WTC11 (cell line): ENCODE measurements at regions not wholly inside any gene's neighbourhood (a gene's known extent, or its start where the extent isn't known, plus 50 kb on each side); places are given as distances from the start of the nearest gene placed in this dataset.

Source experiments
- ATAC-seq: fragments of 200-7000 bp; cut with Tn5 transposase; 2 replicates; pipeline ENCODE4 v1.10.0; 2021; ENCODE audit warnings: mild to moderate bottlenecking, moderate library complexity
- CTCF ChIA-PET: fragments of 300-600 bp; sonication (Branson Sonifier 250); formaldehyde crosslinking; loops from one replicate; lab custom pipeline; 2021; ENCODE audit warnings: antibody characterized with exemption; lab: Charles Lee
- POLR2A ChIA-PET: fragments of 350-600 bp; sonication (Branson Sonifier 250); formaldehyde crosslinking; loops from one replicate; lab custom pipeline; 2021; ENCODE audit warnings: antibody characterized with exemption; lab: Charles Lee
- DNase-seq: peaks from one replicate; pipeline ENCODE4 v3.0.0; 2021; ENCODE audit warnings: low spot score
- H3K27ac Mint-ChIP-seq: 2 replicates; pipeline ENCODE4 v1.8.0; 2021; ENCODE audit warnings: mixed read lengths
- H3K27me3 Mint-ChIP-seq: 2 replicates; pipeline ENCODE4 v1.8.0; 2021; ENCODE audit warnings: low read depth, mild to moderate bottlenecking, moderate library complexity, mixed read lengths
- H3K36me3 Mint-ChIP-seq: 2 replicates; pipeline ENCODE4 v1.8.0; 2021; ENCODE audit warnings: mixed read lengths
- H3K4me1 Mint-ChIP-seq: 2 replicates; pipeline ENCODE4 v1.8.0; 2022; ENCODE audit warnings: mixed read lengths
- H3K4me3 Mint-ChIP-seq: 2 replicates; pipeline ENCODE4 v1.8.0; 2021; ENCODE audit warnings: mild to moderate bottlenecking, moderate library complexity, mixed read lengths
- H3K9me3 Mint-ChIP-seq: 2 replicates; pipeline ENCODE4 v1.8.0; 2021; ENCODE audit warnings: mixed read lengths
- CREM ChIP-seq: sonication (generic); formaldehyde crosslinking; IDR thresholded peaks from 2 replicates; pipeline ENCODE4 v1.8.1; 2022; ENCODE audit warnings: mild to moderate bottlenecking, missing genetic modification reagents, moderate library complexity
- ETV6 ChIP-seq: sonication (generic); formaldehyde crosslinking; IDR thresholded peaks from 2 replicates; pipeline ENCODE4 v1.8.1; 2022; ENCODE audit warnings: mild to moderate bottlenecking, missing genetic modification reagents
- HMGA2 ChIP-seq: fragments of 250-450 bp; sonication (Bioruptor Pico); IDR thresholded peaks from 2 replicates; pipeline ENCODE4 v1.4.0; 2021; ENCODE audit warnings: mild to moderate bottlenecking, moderate library complexity
- IRF2 ChIP-seq: sonication (generic); formaldehyde crosslinking; IDR thresholded peaks from 2 replicates; pipeline ENCODE4 v1.8.0; 2022; ENCODE audit warnings: low read depth, missing genetic modification reagents, borderline replicate concordance
- NFATC4 ChIP-seq: fragments of 250-450 bp; sonication (Bioruptor Pico); IDR thresholded peaks from 2 replicates; pipeline ENCODE4 v1.9.0; 2021; ENCODE audit warnings: mild to moderate bottlenecking
- RELA ChIP-seq: sonication (generic); formaldehyde crosslinking; IDR thresholded peaks from 2 replicates; pipeline ENCODE4 v1.8.1; 2022; ENCODE audit warnings: missing genetic modification reagents, mild to moderate bottlenecking, borderline replicate concordance
- ZNF263 ChIP-seq: sonication (generic); formaldehyde crosslinking; IDR thresholded peaks from 2 replicates; pipeline ENCODE4 v1.8.1; 2022; ENCODE audit warnings: low read depth, mild to moderate bottlenecking, moderate library complexity, missing genetic modification reagents
- TF ChIP-seq, protein P1 (sequence below): sonication (generic); formaldehyde crosslinking; conservative IDR thresholded peaks from 2 replicates; pipeline ENCODE4 v1.8.1; 2023; ENCODE audit warnings: mild to moderate bottlenecking, low read depth, missing genetic modification reagents, moderate library complexity
- TF ChIP-seq, protein P2 (sequence below): sonication (generic); formaldehyde crosslinking; IDR thresholded peaks from 2 replicates; pipeline ENCODE4 v1.8.1; 2023; ENCODE audit warnings: mild to moderate bottlenecking, missing genetic modification reagents, moderate library complexity
- TF ChIP-seq, protein P3 (sequence below): sonication (generic); formaldehyde crosslinking; IDR thresholded peaks from 2 replicates; pipeline ENCODE4 v1.8.1; 2022; ENCODE audit warnings: missing genetic modification reagents, borderline replicate concordance
- TF ChIP-seq, protein P4 (sequence below): fragments of 250-450 bp; sonication (Bioruptor Pico); IDR thresholded peaks from 2 replicates; pipeline ENCODE4 v1.9.0; 2021; ENCODE audit warnings: mild to moderate bottlenecking
- TF ChIP-seq, protein P5 (sequence below): fragments of 250-450 bp; sonication (Bioruptor Pico); conservative IDR thresholded peaks from 2 replicates; pipeline ENCODE4 v1.9.0; 2021; ENCODE audit warnings: mild to moderate bottlenecking
- TF ChIP-seq, protein P6 (sequence below): sonication (generic); formaldehyde crosslinking; IDR thresholded peaks from 2 replicates; pipeline ENCODE4 v1.8.0; 2022; ENCODE audit warnings: mild to moderate bottlenecking, missing genetic modification reagents

DNA sequence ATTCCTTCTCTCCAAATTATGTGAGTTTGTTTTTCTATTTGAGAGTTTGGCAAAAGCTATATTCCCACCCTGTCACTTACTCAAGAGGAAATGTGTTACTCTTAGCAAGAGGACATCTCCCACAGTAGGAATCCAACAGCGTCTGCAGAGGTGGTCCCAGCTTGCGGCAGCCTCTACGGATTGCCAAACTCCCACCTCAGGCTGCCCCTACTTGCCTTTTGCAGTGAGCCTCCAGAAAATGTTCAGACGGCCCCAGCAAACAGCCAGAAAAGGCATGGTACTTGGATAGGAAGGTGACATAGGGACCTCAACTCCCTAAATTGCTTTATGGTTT lies 158.4 kb downstream of the SUCLG1 start:
- H3K36me3 Mint-ChIP-seq: peaks cover 13% of the 10 kb centered on the region
- POLR2A ChIA-PET: no interaction called here
- H3K27me3 Mint-ChIP-seq: no peaks in the 10 kb centered on the region
- CTCF ChIA-PET: interaction anchor here (2.1 kb wide), 1 partner anchor 15 kb away, joined by 8 read pairs; no protein-coding TSS in a partner anchor
- no peak overlapping the region for H3K4me3 Mint-ChIP-seq
- TF ChIP-seq, protein P1, sequence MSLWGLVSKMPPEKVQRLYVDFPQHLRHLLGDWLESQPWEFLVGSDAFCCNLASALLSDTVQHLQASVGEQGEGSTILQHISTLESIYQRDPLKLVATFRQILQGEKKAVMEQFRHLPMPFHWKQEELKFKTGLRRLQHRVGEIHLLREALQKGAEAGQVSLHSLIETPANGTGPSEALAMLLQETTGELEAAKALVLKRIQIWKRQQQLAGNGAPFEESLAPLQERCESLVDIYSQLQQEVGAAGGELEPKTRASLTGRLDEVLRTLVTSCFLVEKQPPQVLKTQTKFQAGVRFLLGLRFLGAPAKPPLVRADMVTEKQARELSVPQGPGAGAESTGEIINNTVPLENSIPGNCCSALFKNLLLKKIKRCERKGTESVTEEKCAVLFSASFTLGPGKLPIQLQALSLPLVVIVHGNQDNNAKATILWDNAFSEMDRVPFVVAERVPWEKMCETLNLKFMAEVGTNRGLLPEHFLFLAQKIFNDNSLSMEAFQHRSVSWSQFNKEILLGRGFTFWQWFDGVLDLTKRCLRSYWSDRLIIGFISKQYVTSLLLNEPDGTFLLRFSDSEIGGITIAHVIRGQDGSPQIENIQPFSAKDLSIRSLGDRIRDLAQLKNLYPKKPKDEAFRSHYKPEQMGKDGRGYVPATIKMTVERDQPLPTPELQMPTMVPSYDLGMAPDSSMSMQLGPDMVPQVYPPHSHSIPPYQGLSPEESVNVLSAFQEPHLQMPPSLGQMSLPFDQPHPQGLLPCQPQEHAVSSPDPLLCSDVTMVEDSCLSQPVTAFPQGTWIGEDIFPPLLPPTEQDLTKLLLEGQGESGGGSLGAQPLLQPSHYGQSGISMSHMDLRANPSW (CRISPR knock-in tag): no peak
- TF ChIP-seq RELA (CRISPR knock-in tag) (no peak), ETV6 (CRISPR knock-in tag) (no peak), HMGA2 (CRISPR knock-in tag) (no peak), NFATC4 (CRISPR knock-in tag) (no peak), IRF2 (CRISPR knock-in tag) (no peak), ZNF263 (CRISPR knock-in tag) (no peak), CREM (no peak)
- TF ChIP-seq, protein P2, sequence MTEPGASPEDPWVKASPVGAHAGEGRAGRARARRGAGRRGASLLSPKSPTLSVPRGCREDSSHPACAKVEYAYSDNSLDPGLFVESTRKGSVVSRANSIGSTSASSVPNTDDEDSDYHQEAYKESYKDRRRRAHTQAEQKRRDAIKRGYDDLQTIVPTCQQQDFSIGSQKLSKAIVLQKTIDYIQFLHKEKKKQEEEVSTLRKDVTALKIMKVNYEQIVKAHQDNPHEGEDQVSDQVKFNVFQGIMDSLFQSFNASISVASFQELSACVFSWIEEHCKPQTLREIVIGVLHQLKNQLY (CRISPR knock-in tag): no peak
- TF ChIP-seq, protein P3, sequence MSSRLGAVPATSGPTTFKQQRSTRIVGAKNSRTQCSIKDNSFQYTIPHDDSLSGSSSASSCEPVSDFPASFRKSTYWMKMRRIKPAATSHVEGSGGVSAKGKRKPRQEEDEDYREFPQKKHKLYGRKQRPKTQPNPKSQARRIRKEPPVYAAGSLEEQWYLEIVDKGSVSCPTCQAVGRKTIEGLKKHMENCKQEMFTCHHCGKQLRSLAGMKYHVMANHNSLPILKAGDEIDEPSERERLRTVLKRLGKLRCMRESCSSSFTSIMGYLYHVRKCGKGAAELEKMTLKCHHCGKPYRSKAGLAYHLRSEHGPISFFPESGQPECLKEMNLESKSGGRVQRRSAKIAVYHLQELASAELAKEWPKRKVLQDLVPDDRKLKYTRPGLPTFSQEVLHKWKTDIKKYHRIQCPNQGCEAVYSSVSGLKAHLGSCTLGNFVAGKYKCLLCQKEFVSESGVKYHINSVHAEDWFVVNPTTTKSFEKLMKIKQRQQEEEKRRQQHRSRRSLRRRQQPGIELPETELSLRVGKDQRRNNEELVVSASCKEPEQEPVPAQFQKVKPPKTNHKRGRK (CRISPR knock-in tag): no peak
- TF ChIP-seq, protein P4, sequence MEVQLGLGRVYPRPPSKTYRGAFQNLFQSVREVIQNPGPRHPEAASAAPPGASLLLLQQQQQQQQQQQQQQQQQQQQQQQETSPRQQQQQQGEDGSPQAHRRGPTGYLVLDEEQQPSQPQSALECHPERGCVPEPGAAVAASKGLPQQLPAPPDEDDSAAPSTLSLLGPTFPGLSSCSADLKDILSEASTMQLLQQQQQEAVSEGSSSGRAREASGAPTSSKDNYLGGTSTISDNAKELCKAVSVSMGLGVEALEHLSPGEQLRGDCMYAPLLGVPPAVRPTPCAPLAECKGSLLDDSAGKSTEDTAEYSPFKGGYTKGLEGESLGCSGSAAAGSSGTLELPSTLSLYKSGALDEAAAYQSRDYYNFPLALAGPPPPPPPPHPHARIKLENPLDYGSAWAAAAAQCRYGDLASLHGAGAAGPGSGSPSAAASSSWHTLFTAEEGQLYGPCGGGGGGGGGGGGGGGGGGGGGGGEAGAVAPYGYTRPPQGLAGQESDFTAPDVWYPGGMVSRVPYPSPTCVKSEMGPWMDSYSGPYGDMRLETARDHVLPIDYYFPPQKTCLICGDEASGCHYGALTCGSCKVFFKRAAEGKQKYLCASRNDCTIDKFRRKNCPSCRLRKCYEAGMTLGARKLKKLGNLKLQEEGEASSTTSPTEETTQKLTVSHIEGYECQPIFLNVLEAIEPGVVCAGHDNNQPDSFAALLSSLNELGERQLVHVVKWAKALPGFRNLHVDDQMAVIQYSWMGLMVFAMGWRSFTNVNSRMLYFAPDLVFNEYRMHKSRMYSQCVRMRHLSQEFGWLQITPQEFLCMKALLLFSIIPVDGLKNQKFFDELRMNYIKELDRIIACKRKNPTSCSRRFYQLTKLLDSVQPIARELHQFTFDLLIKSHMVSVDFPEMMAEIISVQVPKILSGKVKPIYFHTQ (CRISPR knock-in tag): no peak
- TF ChIP-seq, protein P5, sequence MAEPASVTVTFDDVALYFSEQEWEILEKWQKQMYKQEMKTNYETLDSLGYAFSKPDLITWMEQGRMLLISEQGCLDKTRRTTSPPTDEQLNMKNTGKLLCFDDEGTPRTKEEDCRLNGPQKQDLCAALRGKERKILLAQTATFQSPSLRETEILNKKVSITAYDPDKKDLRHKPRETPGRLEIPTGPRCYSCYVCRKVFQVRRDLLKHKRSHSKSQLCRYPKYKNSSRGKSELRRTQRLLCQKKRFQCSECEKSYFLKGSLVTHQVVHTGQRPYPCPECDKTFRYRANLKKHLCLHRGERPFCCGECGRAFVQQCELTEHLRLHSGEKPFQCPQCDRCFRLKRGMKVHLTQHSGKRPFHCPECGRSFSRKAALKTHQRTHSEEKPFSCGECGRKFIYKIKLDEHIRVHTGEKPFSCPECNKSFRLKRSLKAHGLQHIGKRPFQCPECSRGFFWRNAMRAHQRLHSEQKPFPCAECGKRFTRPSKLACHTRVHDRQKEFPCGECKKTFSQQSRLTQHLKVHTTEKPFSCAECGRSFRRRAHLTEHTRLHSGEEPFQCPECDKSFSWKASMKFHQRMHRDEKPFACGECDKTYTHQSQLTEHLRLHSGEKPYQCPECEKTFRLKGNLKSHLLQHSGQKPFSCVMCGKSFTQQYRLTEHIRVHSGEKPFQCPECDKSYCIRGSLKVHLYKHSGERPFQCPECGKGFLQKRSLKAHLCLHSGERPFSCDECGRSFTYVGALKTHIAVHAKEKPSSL (CRISPR knock-in tag): no peak
- TF ChIP-seq, protein P6, sequence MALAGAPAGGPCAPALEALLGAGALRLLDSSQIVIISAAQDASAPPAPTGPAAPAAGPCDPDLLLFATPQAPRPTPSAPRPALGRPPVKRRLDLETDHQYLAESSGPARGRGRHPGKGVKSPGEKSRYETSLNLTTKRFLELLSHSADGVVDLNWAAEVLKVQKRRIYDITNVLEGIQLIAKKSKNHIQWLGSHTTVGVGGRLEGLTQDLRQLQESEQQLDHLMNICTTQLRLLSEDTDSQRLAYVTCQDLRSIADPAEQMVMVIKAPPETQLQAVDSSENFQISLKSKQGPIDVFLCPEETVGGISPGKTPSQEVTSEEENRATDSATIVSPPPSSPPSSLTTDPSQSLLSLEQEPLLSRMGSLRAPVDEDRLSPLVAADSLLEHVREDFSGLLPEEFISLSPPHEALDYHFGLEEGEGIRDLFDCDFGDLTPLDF (CRISPR knock-in tag): no peak
- peaks cover 24% of the 10 kb centered on the region for H3K9me3 Mint-ChIP-seq
- peaks cover 39% of the 10 kb centered on the region for H3K4me1 Mint-ChIP-seq
- ATAC-seq (no peak), DNase-seq (no peak)
- H3K27ac Mint-ChIP-seq: no peak overlapping the region
